ENCODE measurements at regions not wholly inside any gene's neighbourhood (a gene's known extent, or its start where the extent isn't known, plus 50 kb on each side); places are given as distances from the start of the nearest gene placed in this dataset.
A peak's percentile ranks its signal among the peaks of the same experiment; 100 is the strongest.

DNA sequence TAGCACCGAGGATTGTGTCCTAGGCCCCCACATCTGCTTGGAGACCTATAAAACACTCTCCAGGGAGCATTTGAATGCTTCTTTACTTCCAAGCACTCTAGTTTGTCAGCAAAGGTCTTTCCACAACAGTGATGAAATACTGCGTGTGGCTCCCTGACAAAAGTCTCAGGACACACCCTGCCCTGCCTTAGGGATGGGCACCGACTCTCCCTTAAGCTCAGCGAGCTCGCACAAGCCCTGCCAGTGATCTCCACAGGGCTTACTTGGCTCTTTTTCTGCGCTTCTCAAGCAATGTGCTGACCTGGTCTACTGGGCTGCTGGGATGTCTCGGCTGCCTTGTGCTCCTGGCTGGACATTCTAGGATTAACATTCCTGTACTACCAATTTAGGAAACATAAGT, 84.3 kb upstream of the MPP7 start:
- Histone ChIP-seq H3K4me3 (no peak overlapping the region), H3K9me2 (ENCODE audit: insufficient read depth) (0 out of 2 replicates have a peak, but pooled peaks cover 3% of the 10 kb centered on the region), H3K27me3 (ENCODE audit: insufficient read depth) (no peaks in the 10 kb centered on the region), H4K20me1 (replicated peaks; ENCODE audit: insufficient read depth) (no peaks in the 10 kb centered on the region), H3K79me2 (replicated peaks; ENCODE audit: insufficient read depth) (no peaks in the 10 kb centered on the region), H2AFZ (0 out of 2 replicates have a peak overlapping the region, but pooled peaks have one; percentile 18), H3F3A (replicated peaks; ENCODE audit: low read depth) (no peaks in the 10 kb centered on the region), H3K4me1 (ENCODE audit: insufficient read depth) (no peaks in the 10 kb centered on the region), H3K27ac (ENCODE audit: low read depth) (no peak overlapping the region), H3K4me2 (no peak overlapping the region), H3K36me3 (ENCODE audit: insufficient read depth) (no peaks in the 10 kb centered on the region)
- Mint-ChIP-seq H3K9me3 (peaks cover 8% of the 10 kb centered on the region), H3K27me3 (ENCODE audit: insufficient read depth, low read depth, poor library complexity) (no peaks in the 10 kb centered on the region), H3K4me1 (no peaks in the 10 kb centered on the region), H3K27ac (no peak overlapping the region), H3K4me3 (no peak overlapping the region), H3K36me3 (ENCODE audit: low read depth) (peaks cover 5% of the 10 kb centered on the region; the same call in 2 of the 3 replicates)
- ATAC-seq (no peak), DNase-seq (ENCODE audit: low spot score) (no peak)
- no peak for TF ChIP-seq POLR2AphosphoS5 (IDR thresholded peaks at IDR 0.05; ENCODE audit: low read depth)
- TF ChIP-seq, protein P1, sequence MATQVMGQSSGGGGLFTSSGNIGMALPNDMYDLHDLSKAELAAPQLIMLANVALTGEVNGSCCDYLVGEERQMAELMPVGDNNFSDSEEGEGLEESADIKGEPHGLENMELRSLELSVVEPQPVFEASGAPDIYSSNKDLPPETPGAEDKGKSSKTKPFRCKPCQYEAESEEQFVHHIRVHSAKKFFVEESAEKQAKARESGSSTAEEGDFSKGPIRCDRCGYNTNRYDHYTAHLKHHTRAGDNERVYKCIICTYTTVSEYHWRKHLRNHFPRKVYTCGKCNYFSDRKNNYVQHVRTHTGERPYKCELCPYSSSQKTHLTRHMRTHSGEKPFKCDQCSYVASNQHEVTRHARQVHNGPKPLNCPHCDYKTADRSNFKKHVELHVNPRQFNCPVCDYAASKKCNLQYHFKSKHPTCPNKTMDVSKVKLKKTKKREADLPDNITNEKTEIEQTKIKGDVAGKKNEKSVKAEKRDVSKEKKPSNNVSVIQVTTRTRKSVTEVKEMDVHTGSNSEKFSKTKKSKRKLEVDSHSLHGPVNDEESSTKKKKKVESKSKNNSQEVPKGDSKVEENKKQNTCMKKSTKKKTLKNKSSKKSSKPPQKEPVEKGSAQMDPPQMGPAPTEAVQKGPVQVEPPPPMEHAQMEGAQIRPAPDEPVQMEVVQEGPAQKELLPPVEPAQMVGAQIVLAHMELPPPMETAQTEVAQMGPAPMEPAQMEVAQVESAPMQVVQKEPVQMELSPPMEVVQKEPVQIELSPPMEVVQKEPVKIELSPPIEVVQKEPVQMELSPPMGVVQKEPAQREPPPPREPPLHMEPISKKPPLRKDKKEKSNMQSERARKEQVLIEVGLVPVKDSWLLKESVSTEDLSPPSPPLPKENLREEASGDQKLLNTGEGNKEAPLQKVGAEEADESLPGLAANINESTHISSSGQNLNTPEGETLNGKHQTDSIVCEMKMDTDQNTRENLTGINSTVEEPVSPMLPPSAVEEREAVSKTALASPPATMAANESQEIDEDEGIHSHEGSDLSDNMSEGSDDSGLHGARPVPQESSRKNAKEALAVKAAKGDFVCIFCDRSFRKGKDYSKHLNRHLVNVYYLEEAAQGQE (IDR thresholded peaks at IDR 0.05; ENCODE audit: unreplicated experiment): no peak
- TF ChIP-seq JUNB (IDR thresholded peaks at IDR 0.05; ENCODE audit: unreplicated experiment): no peak
- no peak for TF ChIP-seq CREB1 (CRISPR knock-in tag; IDR thresholded peaks at IDR 0.05; ENCODE audit: low read depth)
- TF ChIP-seq, protein P2, sequence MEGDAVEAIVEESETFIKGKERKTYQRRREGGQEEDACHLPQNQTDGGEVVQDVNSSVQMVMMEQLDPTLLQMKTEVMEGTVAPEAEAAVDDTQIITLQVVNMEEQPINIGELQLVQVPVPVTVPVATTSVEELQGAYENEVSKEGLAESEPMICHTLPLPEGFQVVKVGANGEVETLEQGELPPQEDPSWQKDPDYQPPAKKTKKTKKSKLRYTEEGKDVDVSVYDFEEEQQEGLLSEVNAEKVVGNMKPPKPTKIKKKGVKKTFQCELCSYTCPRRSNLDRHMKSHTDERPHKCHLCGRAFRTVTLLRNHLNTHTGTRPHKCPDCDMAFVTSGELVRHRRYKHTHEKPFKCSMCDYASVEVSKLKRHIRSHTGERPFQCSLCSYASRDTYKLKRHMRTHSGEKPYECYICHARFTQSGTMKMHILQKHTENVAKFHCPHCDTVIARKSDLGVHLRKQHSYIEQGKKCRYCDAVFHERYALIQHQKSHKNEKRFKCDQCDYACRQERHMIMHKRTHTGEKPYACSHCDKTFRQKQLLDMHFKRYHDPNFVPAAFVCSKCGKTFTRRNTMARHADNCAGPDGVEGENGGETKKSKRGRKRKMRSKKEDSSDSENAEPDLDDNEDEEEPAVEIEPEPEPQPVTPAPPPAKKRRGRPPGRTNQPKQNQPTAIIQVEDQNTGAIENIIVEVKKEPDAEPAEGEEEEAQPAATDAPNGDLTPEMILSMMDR (conservative IDR thresholded peaks at IDR 0.05; ENCODE audit: low read depth in 2 of 2): no peak
- no peak for TF ChIP-seq ZNF114 (CRISPR knock-in tag; IDR thresholded peaks at IDR 0.05)
- TF ChIP-seq, protein P3, sequence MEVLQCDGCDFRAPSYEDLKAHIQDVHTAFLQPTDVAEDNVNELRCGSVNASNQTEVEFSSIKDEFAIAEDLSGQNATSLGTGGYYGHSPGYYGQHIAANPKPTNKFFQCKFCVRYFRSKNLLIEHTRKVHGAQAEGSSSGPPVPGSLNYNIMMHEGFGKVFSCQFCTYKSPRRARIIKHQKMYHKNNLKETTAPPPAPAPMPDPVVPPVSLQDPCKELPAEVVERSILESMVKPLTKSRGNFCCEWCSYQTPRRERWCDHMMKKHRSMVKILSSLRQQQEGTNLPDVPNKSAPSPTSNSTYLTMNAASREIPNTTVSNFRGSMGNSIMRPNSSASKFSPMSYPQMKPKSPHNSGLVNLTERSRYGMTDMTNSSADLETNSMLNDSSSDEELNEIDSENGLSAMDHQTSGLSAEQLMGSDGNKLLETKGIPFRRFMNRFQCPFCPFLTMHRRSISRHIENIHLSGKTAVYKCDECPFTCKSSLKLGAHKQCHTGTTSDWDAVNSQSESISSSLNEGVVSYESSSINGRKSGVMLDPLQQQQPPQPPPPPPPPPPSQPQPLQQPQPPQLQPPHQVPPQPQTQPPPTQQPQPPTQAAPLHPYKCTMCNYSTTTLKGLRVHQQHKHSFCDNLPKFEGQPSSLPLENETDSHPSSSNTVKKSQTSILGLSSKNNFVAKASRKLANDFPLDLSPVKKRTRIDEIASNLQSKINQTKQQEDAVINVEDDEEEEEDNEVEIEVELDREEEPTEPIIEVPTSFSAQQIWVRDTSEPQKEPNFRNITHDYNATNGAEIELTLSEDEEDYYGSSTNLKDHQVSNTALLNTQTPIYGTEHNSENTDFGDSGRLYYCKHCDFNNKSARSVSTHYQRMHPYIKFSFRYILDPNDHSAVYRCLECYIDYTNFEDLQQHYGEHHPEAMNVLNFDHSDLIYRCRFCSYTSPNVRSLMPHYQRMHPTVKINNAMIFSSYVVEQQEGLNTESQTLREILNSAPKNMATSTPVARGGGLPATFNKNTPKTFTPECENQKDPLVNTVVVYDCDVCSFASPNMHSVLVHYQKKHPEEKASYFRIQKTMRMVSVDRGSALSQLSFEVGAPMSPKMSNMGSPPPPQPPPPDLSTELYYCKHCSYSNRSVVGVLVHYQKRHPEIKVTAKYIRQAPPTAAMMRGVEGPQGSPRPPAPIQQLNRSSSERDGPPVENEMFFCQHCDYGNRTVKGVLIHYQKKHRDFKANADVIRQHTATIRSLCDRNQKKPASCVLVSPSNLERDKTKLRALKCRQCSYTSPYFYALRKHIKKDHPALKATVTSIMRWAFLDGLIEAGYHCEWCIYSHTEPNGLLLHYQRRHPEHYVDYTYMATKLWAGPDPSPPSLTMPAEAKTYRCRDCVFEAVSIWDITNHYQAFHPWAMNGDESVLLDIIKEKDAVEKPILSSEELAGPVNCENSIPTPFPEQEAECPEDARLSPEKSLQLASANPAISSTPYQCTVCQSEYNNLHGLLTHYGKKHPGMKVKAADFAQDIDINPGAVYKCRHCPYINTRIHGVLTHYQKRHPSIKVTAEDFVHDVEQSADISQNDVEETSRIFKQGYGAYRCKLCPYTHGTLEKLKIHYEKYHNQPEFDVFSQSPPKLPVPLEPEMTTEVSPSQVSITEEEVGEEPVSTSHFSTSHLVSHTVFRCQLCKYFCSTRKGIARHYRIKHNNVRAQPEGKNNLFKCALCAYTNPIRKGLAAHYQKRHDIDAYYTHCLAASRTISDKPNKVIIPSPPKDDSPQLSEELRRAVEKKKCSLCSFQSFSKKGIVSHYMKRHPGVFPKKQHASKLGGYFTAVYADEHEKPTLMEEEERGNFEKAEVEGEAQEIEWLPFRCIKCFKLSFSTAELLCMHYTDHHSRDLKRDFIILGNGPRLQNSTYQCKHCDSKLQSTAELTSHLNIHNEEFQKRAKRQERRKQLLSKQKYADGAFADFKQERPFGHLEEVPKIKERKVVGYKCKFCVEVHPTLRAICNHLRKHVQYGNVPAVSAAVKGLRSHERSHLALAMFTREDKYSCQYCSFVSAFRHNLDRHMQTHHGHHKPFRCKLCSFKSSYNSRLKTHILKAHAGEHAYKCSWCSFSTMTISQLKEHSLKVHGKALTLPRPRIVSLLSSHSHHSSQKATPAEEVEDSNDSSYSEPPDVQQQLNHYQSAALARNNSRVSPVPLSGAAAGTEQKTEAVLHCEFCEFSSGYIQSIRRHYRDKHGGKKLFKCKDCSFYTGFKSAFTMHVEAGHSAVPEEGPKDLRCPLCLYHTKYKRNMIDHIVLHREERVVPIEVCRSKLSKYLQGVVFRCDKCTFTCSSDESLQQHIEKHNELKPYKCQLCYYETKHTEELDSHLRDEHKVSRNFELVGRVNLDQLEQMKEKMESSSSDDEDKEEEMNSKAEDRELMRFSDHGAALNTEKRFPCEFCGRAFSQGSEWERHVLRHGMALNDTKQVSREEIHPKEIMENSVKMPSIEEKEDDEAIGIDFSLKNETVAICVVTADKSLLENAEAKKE (CRISPR knock-in tag; IDR thresholded peaks at IDR 0.05): no peak
- no peak for TF ChIP-seq ZNF331 (CRISPR knock-in tag; IDR thresholded peaks at IDR 0.05; ENCODE audit: low read depth)
- TF ChIP-seq NANOG (IDR thresholded peaks at IDR 0.05; ENCODE audit: borderline replicate concordance): no peak
- TF ChIP-seq, protein P4, sequence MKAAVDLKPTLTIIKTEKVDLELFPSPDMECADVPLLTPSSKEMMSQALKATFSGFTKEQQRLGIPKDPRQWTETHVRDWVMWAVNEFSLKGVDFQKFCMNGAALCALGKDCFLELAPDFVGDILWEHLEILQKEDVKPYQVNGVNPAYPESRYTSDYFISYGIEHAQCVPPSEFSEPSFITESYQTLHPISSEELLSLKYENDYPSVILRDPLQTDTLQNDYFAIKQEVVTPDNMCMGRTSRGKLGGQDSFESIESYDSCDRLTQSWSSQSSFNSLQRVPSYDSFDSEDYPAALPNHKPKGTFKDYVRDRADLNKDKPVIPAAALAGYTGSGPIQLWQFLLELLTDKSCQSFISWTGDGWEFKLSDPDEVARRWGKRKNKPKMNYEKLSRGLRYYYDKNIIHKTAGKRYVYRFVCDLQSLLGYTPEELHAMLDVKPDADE (IDR thresholded peaks at IDR 0.05): no peak
- TF ChIP-seq EZH2phosphoT487 (IDR thresholded peaks at IDR 0.05; ENCODE audit: unreplicated experiment): no peak
- TF ChIP-seq STAT1 (IDR thresholded peaks at IDR 0.05; ENCODE audit: unreplicated experiment): no peak
- no peak for TF ChIP-seq EZH2 (IDR thresholded peaks at IDR 0.05; ENCODE audit: low read depth, unreplicated experiment)
